Sigmoid colon (tissue), 6 donors: ENCODE measurements at regions not wholly inside any gene's neighbourhood (a gene's known extent, or its start where the extent isn't known, plus 50 kb on each side); places are given as distances from the start of the nearest gene placed in this dataset.
A peak's percentile ranks its signal among the peaks of the same experiment; 100 is the strongest.

Experiments used
- DNase-seq: peaks from one replicate; pipeline ENCODE4 v3.0.0-alpha.2; 2019
- H3K27ac ChIP-seq, 4 donors: fragments of 200-600 bp; sonication (generic); one replicate each; pipeline ENCODE4 v1.5.1; 2016 to 2019; ENCODE audit warnings: mild to moderate bottlenecking in 1 of 4
- H3K27me3 ChIP-seq, 3 donors: fragments of 200-600 bp; sonication (generic); one replicate each; pipeline ENCODE4 v1.5.1; 2019; ENCODE audit warnings: mild to moderate bottlenecking in 1 of 3
- H3K36me3 ChIP-seq, 4 donors: fragments of 200-600 bp; sonication (generic); one replicate each; pipeline ENCODE4 v1.5.1; 2016 to 2019
- H3K4me1 ChIP-seq, 4 donors: fragments of 200-600 bp; sonication (generic); one replicate each; pipeline ENCODE4 v1.5.1; 2017 to 2019
- H3K4me3 ChIP-seq, 4 donors: fragments of 200-600 bp; sonication (generic); one replicate each; pipeline ENCODE4 v1.5.1; 2017 to 2019; ENCODE audit warnings: mild to moderate bottlenecking in 2 of 4, moderate library complexity in 1 of 4
- H3K9me3 ChIP-seq, 4 donors: fragments of 200-600 bp in 3 of 4; sonication (generic) in 3 of 4; one replicate each; pipeline versions ENCODE4 v1.5.1 to v1.6.1; 2013 to 2019
- EP300 ChIP-seq, 4 donors: sonication (generic); formaldehyde crosslinking; IDR thresholded peaks; one replicate each; pipeline ENCODE4 v1.6.1; 2017; ENCODE audit warnings: antibody characterized with exemption in 4 of 4
- POLR2A ChIP-seq, 2 donors: fragments of 450-650 bp; IDR thresholded peaks; one replicate each; pipeline ENCODE4 v1.6.1; 2016; ENCODE audit warnings: antibody characterized with exemption in 2 of 2, mild to moderate bottlenecking in 2 of 2, moderate library complexity in 2 of 2
- POLR2AphosphoS5 ChIP-seq, 4 donors: sonication (generic); formaldehyde crosslinking; IDR thresholded peaks; one replicate each; pipeline ENCODE4 v1.6.1; 2017; ENCODE audit warnings: antibody characterized with exemption in 4 of 4
- WGBS, 2 donors: extraction: QIAGEN DNeasy Blood & Tissue Kit; methylation state at CpG; one replicate each; pipeline ENCODE4 v1.1.7; 2013; 5-methylcytosine and 5-hydroxymethylcytosine counted together
- intact Hi-C: fragments of 100-400 bp; cut with DNase I; formaldehyde crosslinking; loops from one replicate; pipeline ENCODE4 v1.15.1; 2023
- TF ChIP-seq, protein P1 (sequence below), 4 experiments: fragments of 450-650 bp in 3 of 4; fragments of 200-600 bp in 1 of 4; IDR thresholded peaks; one replicate each; pipeline ENCODE4 v1.5.1; 2016 to 2019; ENCODE audit warnings: antibody characterized with exemption in 4 of 4, mild to moderate bottlenecking in 3 of 4, moderate library complexity in 2 of 4
- donor health status: healthy with polysubstance abuse.
- donor health status: healthy.

DNA sequence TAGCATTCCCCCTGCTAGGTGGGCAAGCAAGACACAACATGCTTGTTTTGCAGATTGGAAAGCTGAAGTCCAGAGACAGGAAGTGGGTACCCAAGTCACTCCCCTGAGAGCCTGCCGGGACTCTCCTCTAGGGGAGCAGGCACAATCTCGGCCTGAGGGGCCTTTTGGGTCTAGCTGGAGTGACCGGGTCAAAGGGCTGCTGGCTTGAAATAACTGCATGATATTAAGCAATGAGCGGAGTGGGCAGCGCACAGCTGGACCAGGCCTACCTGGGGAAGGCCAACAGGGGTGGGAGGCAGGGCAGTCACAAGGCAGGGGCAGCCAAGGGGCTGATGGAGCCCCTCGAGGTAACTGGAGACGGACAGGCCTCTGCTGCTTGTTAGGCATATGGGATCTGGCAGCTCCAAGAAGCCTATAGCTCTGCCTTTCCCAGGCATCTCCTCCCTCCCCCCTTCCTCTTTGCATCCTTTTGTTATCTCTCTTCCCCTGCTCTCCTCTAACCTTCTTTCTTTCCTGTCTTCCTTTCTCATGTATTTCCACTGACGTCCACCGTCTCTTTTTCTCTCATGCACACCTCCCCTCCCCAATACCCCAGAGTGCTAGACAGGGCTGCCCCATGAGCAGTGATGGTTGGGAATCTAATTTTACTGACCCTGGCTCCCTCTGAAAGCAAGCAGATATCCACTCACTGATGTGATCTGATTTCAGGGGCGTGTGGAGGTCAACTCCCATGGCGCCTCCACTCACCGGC, 237.5 kb downstream of the LOXHD1 start:
- H3K27ac ChIP-seq, result peak overlapping the region; percentile 49 to 80 (median 66)
- intact Hi-C loops, result loop anchor here (10.0 kb wide), 1 partner anchor 235 kb away; no protein-coding TSS in a partner anchor
- 79 to 86% methylated on average over 12 of the region's 12 CpGs for WGBS, 2 donors
- no peaks in the 10 kb centered on the region for H3K36me3 ChIP-seq
- DNase-seq, result no peak
- H3K4me1 ChIP-seq, result peaks cover 0 to 18% (median 16%) of the 10 kb centered on the region in 4 donors
- no peak overlapping the region for H3K4me3 ChIP-seq
- H3K9me3 ChIP-seq, result no peaks in the 10 kb centered on the region
- TF ChIP-seq, protein P1, sequence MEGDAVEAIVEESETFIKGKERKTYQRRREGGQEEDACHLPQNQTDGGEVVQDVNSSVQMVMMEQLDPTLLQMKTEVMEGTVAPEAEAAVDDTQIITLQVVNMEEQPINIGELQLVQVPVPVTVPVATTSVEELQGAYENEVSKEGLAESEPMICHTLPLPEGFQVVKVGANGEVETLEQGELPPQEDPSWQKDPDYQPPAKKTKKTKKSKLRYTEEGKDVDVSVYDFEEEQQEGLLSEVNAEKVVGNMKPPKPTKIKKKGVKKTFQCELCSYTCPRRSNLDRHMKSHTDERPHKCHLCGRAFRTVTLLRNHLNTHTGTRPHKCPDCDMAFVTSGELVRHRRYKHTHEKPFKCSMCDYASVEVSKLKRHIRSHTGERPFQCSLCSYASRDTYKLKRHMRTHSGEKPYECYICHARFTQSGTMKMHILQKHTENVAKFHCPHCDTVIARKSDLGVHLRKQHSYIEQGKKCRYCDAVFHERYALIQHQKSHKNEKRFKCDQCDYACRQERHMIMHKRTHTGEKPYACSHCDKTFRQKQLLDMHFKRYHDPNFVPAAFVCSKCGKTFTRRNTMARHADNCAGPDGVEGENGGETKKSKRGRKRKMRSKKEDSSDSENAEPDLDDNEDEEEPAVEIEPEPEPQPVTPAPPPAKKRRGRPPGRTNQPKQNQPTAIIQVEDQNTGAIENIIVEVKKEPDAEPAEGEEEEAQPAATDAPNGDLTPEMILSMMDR (IDR thresholded peaks at IDR 0.05), result no peak
- no peak for TF ChIP-seq EP300 (IDR thresholded peaks at IDR 0.05)
- H3K27me3 ChIP-seq, result no peaks in the 10 kb centered on the region

DNA sequence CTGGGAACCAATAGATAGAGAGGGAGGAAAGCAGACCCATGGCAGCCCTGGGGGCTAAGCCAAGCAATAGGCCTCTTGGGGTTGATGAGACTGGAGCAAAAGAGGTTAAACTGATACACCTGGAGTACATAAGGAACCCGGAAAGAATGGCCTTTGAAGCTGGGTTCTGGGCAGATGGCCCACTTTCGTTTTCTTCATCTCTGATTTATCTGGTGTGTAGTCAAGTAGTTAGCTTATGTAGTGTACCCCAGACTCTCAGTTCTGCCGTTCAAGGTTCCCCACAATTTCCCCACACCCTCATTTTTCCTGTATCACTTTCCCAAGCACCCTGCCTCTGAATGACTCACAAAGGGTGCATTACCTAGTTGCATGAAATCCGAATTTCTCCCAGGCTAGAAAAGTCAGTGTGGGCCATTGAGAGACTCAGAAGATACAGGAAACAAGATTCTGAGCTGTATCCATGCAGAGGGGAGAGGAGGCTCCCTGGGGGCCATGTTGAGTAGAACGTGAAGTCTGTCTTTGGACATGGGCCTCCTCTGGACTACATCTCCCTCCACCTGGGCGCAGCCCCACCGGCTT, 235.0 kb downstream of the LOXHD1 start:
- DNase-seq, result no peak
- Histone ChIP-seq H3K27me3 (no peaks in the 10 kb centered on the region), H3K27ac (no peak overlapping the region), H3K4me3 (no peak overlapping the region), H3K4me1 (peaks cover 0 to 18% (median 16%) of the 10 kb centered on the region in 4 donors), H3K9me3 (no peaks in the 10 kb centered on the region), H3K36me3 (no peaks in the 10 kb centered on the region)
- WGBS, 2 donors, result 53 to 74% methylated on average over 7 of the region's 7 CpGs
- intact Hi-C loops, result no loop called here
- TF ChIP-seq POLR2AphosphoS5 (IDR thresholded peaks at IDR 0.05) (no peak), POLR2A (IDR thresholded peaks at IDR 0.05) (no peak), EP300 (IDR thresholded peaks at IDR 0.05) (no peak)
- TF ChIP-seq, protein P1 (IDR thresholded peaks at IDR 0.05), result no peak

DNA sequence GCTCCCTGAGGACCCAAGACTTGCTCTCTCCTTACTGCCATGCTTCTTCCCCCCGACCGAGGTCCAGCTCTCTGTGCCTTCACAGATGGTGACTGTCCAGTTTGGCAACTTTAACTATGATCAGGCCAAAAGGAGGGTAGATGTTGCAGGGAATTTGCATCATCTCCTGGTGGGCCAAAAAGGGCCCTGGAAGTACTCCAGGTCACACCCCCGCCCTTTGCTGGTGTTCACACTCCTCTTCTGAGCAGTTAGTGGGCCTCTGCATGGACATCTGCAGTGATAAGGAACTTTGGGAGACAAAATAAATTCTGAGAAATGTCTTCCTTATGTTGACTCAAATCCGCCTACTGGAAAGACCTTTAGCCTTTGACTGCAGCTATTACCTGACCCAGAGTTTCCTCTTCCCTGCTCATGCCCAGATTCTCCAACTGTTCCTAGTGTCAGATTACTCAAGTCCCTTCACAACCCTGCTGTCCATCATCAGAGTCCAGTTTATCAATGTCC, 234.4 kb downstream of the LOXHD1 start:
- 59 to 78% methylated on average over 4 of the region's 4 CpGs for WGBS, 2 donors
- Histone ChIP-seq H3K4me1 (peaks cover 0 to 18% (median 16%) of the 10 kb centered on the region in 4 donors), H3K27ac (no peak overlapping the region), H3K9me3 (no peaks in the 10 kb centered on the region), H3K4me3 (no peak overlapping the region), H3K27me3 (no peaks in the 10 kb centered on the region), H3K36me3 (no peaks in the 10 kb centered on the region)
- intact Hi-C loops, result no loop called here
- no peak for DNase-seq
- TF ChIP-seq POLR2A (IDR thresholded peaks at IDR 0.05), result no peak
- TF ChIP-seq, protein P1 (IDR thresholded peaks at IDR 0.05), result no peak
- no peak for TF ChIP-seq EP300 (IDR thresholded peaks at IDR 0.05)
- no peak for TF ChIP-seq POLR2AphosphoS5 (IDR thresholded peaks at IDR 0.05)

DNA sequence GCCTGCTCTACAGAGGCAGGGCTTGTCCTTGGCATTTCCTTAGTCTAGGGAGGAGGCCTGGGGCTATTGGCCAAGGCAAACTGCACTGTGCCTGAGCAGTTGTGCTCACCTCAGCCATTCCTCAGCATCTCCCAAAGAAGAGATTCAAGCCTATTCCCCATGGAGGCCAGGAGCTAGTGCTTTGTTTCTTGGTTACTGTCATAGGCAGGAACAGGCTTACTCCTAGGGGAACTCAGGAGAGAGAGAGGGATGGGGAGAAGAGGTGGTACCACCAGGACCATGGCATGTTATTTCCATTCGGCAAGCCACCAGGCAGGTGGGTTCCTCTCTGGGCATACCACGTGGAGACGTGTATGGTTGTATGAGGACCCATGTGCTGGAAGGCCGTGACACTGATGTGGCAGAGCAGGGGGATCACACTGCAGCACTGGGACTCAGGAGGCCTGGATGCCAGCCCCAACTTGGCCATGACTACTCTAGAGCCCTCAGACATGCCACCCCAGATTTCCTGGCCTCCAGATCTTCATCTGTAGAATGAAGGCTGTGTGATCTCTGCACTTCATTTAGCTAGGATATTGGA, 233.7 kb downstream of the LOXHD1 start:
- no peaks in the 10 kb centered on the region for H3K27me3 ChIP-seq
- intact Hi-C loops, result no loop called here
- TF ChIP-seq, protein P1 (IDR thresholded peaks at IDR 0.05), result no peak
- TF ChIP-seq EP300 (IDR thresholded peaks at IDR 0.05) (no peak), POLR2A (IDR thresholded peaks at IDR 0.05) (no peak)
- no peaks in the 10 kb centered on the region for H3K9me3 ChIP-seq
- H3K4me1 ChIP-seq, result peaks cover 0 to 14% (median 13%) of the 10 kb centered on the region in 4 donors
- H3K36me3 ChIP-seq, result no peaks in the 10 kb centered on the region
- DNase-seq, result no peak
- H3K27ac ChIP-seq, result no peak overlapping the region
- no peak overlapping the region for H3K4me3 ChIP-seq
- WGBS, 2 donors, result 94 to 95% methylated on average over 4 of the region's 4 CpGs
